HEK293T (cell line): ENCODE measurements at regions not wholly inside any gene's neighbourhood (a gene's known extent, or its start where the extent isn't known, plus 50 kb on each side); places are given as distances from the start of the nearest gene placed in this dataset.

Experiments
- CTCF ChIA-PET: fragments of 350-600 bp; formaldehyde crosslinking; extraction: SDS; loops from one replicate; lab custom pipeline; 2021; ENCODE audit warnings: antibody characterized with exemption, inconsistent platforms; lab: Yijun Ruan, JAX
- POLR2A ChIA-PET: fragments of 350-600 bp; formaldehyde crosslinking; extraction: SDS; loops from one replicate; lab custom pipeline; 2020; ENCODE audit warnings: antibody characterized with exemption, inconsistent platforms; lab: Yijun Ruan, JAX
- DNase-seq: peaks from one replicate; pipeline ENCODE4 v3.0.0; 2012; ENCODE audit warnings: mixed read lengths; ENCODE audit errors: extremely low spot score
- ARNT ChIP-seq: fragments of 450-650 bp; IDR thresholded peaks from 2 replicates; pipeline ENCODE4 v1.6.1; 2017; ENCODE audit warnings: mild to moderate bottlenecking
- BHLHE40 ChIP-seq: fragments of 450-650 bp; IDR thresholded peaks from 2 replicates; pipeline ENCODE4 v1.6.1; 2016; ENCODE audit warnings: mild to moderate bottlenecking, moderate library complexity, borderline replicate concordance
- CTBP1 ChIP-seq: fragments of 450-650 bp; IDR thresholded peaks from 2 replicates; pipeline ENCODE4 v1.6.1; 2016; ENCODE audit warnings: borderline replicate concordance
- ELF4 ChIP-seq: fragments of 450-650 bp; IDR thresholded peaks from 2 replicates; pipeline ENCODE4 v1.6.1; 2017; ENCODE audit warnings: antibody characterized with exemption
- FOXA1 ChIP-seq: fragments of 450-650 bp; IDR thresholded peaks from 2 replicates; pipeline ENCODE4 v1.6.1; 2016; ENCODE audit warnings: mild to moderate bottlenecking
- FOXK2 ChIP-seq: fragments of 450-650 bp; IDR thresholded peaks from 2 replicates; pipeline ENCODE4 v1.6.1; 2016; ENCODE audit warnings: mild to moderate bottlenecking
- FOXM1 ChIP-seq: fragments of 450-650 bp; IDR thresholded peaks from 2 replicates; pipeline ENCODE4 v1.6.1; 2017; ENCODE audit warnings: mild to moderate bottlenecking, borderline replicate concordance
- HDGF ChIP-seq: fragments of 450-650 bp; IDR thresholded peaks from 2 replicates; pipeline ENCODE4 v1.6.1; 2017; ENCODE audit warnings: antibody characterized with exemption, borderline replicate concordance
- L3MBTL2 ChIP-seq: fragments of 450-650 bp; conservative IDR thresholded peaks from 2 replicates; pipeline ENCODE4 v1.6.1; 2016; ENCODE audit warnings: mild to moderate bottlenecking
- LEF1 ChIP-seq: fragments of 450-650 bp; IDR thresholded peaks from 2 replicates; pipeline ENCODE4 v1.6.1; 2017; ENCODE audit warnings: mild to moderate bottlenecking, borderline replicate concordance
- NFRKB ChIP-seq: fragments of 450-650 bp; IDR thresholded peaks from 2 replicates; pipeline ENCODE4 v1.6.1; 2016; ENCODE audit warnings: mild to moderate bottlenecking, moderate library complexity
- PKNOX1 ChIP-seq: fragments of 450-650 bp; IDR thresholded peaks from 2 replicates; pipeline ENCODE4 v1.6.1; 2016
- SP1 ChIP-seq: fragments of 450-650 bp; IDR thresholded peaks from 2 replicates; pipeline ENCODE4 v1.6.1; 2017
- SUZ12 ChIP-seq: fragments of 450-650 bp; IDR thresholded peaks from 2 replicates; pipeline ENCODE4 v1.6.1; 2016; ENCODE audit warnings: mild to moderate bottlenecking
- TARDBP ChIP-seq: fragments of 450-650 bp; IDR thresholded peaks from 2 replicates; pipeline ENCODE4 v1.6.1; 2016
- ZNF384 ChIP-seq: fragments of 450-650 bp; IDR thresholded peaks from 2 replicates; pipeline ENCODE4 v1.6.1; 2016

- TF ChIP-seq LEF1 (no peak), TARDBP (no peak), ZNF384 (no peak), HDGF (no peak), SUZ12 (no peak), L3MBTL2 (no peak), PKNOX1 (no peak), SP1 (no peak), CTBP1 (no peak), BHLHE40 (no peak), FOXA1 (no peak), FOXK2 (no peak), ARNT (no peak), ELF4 (no peak), NFRKB (no peak), FOXM1 (no peak)
- ChIA-PET POLR2A (no interaction called here), CTCF (interaction anchor here (1.0 kb wide), 1 partner anchor 690 kb away, joined by 3 read pairs; no protein-coding TSS in a partner anchor)
- DNase-seq = no peak
Measured at GRCh38 chr2:154620471-154620870, 78.0 kb upstream of the KCNJ3 start.

GRCh38 chr2:154623819-154624218 lies 74.7 kb upstream of the KCNJ3 start:
- no peak for TF ChIP-seq ZNF384
- TF ChIP-seq ELF4 = no peak
- TF ChIP-seq SUZ12 = no peak
- TF ChIP-seq BHLHE40 = no peak
- no peak for TF ChIP-seq ARNT
- TF ChIP-seq LEF1 = no peak
- no peak for TF ChIP-seq PKNOX1
- TF ChIP-seq FOXK2 = no peak
- TF ChIP-seq NFRKB = no peak

GRCh38 chr2:154637456-154637855 lies 61.0 kb upstream of the KCNJ3 start:
- CTCF ChIA-PET = interaction anchor here (0.6 kb wide), 1 partner anchor 113 kb away, joined by 3 read pairs; no protein-coding TSS in a partner anchor
- no peak for TF ChIP-seq BHLHE40
- no peak for TF ChIP-seq PKNOX1
- no peak for TF ChIP-seq LEF1
- POLR2A ChIA-PET = no interaction called here
- DNase-seq = no peak

More at GRCh38 chr2:154623819-154624218, 74.7 kb upstream of the KCNJ3 start:
- DNase-seq = peak; percentile 53
- CTCF ChIA-PET = interaction anchor here (0.6 to 1.3 kb wide), 5 partner anchors 10 to 142 kb away, joined by 3 to 4 read pairs (median 3); no protein-coding TSS in a partner anchor
- POLR2A ChIA-PET = no interaction called here

- ChIA-PET POLR2A (no interaction called here), CTCF (no interaction called here)
- no peak for DNase-seq
- no peak for TF ChIP-seq ARNT
- no peak for TF ChIP-seq ZNF384
- no peak for TF ChIP-seq BHLHE40
- no peak for TF ChIP-seq FOXM1
Measured at GRCh38 chr2:154638783-154639182, 59.7 kb upstream of the KCNJ3 start.

GRCh38 chr2:154640000-154640399 lies 58.5 kb upstream of the KCNJ3 start:
- no peak for TF ChIP-seq ELF4
- no peak for TF ChIP-seq SUZ12
- TF ChIP-seq ARNT = no peak
- TF ChIP-seq FOXM1 = no peak
- no peak for TF ChIP-seq SP1
- TF ChIP-seq HDGF = no peak
- no peak for TF ChIP-seq FOXA1
- TF ChIP-seq PKNOX1 = no peak
- ChIA-PET POLR2A (no interaction called here), CTCF (interaction anchor here (0.6 kb wide), 1 partner anchor 34 kb away, joined by 3 read pairs; no protein-coding TSS in a partner anchor)
- no peak for DNase-seq
